CD4-positive, alpha-beta T cell treated with Interleukin-17A for 1 hour (primary cell): ENCODE measurements at regions not wholly inside any gene's neighbourhood (a gene's known extent, or its start where the extent isn't known, plus 50 kb on each side); places are given as distances from the start of the nearest gene placed in this dataset.
"Not testable (repeated sequence)": the region's sequence is repeated elsewhere in the genome, so short reads cannot be mapped to it uniquely, and the experiment has no call there.

ENCODE experiments used
- DNase-seq: peaks from one replicate; pipeline ENCODE4 v3.0.0-alpha.2; 2020

GRCh38 chr9:75551861-75552260 is 338.6 kb upstream of the PCSK5 start:
- no peak for DNase-seq

DNA sequence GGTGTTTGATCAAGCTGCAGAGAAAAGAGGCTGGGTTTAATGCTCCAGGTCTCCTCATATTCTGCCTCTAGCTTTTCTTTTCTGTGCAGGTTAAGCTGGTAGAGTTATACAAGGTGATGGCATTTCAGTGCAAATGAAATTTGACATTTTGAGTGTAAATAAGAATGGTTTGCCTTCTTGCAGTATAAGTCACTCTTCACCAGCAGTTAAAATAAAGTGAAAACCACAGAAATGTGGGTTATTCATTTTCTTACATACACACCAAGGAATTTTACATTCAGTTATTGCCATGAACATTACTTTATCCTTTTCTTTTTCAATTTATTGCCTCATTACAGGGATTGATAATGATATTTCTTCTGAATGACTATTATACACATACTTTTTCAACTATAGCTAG is 337.5 kb upstream of the PCSK5 start:
- DNase-seq = no peak

DNA sequence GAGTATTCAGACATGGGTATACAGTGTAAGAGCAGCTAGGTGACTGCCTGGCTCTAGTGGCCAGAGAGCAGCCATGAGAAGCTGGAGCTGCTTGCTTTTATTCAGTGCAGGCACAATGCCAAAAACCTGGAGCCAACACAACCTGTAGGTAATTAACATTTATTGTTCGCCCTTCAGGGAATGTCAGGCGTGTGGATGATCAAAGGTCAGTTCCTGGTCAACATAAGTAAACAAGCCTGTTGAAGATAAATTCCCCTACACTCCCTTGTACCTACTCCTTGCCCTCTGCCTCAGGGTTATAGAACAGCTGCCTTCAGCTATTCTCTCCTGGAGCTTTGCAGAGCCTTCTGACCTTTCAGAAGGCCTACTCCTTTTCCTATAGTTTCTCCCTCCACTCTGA is 323.7 kb upstream of the PCSK5 start:
- DNase-seq = not testable (repeated sequence)

DNA sequence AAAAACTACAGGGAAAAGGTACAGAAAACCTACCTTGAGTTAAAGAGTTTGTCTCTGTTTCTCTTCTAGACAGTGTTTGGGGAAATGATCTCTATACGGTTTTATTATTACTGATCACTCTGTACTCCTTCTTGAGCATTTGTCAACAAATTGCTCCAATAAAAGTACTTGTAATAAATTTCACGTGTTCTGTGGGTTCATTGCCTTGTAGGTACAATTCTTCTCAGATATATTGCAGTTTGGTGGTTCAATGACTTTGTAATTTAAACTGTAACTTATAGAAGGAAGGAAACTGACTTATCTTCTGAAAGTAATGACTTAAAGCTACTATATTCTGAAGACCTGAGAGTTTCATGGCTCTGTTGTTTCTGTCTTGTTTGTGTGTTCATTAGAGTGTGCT is 319.9 kb upstream of the PCSK5 start:
- no peak for DNase-seq

GRCh38 chr9:75574569-75574968 is 315.9 kb upstream of the PCSK5 start:
- DNase-seq = no peak

GRCh38 chr9:75582870-75583269 is 307.6 kb upstream of the PCSK5 start:
- DNase-seq = no peak

DNA sequence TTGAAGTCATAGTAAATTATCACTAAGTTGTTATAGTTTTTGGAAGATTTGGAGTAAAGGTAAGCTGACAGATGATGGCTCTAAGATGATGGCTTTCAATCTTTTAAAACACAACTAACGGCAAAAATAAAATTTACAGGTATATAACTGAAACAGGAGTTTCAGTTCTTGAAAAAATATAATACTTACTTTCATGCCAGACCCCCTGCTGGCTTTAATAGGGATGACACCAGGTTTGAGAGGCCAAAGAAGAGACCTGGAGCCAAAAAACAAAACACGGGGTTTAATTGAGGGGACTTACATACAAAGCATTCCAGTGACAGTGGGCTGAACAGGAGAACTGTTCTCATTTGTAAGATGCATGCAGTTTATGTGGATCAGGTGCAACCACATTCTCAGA is 301.7 kb upstream of the PCSK5 start:
- peak; percentile 1 for DNase-seq

- DNase-seq = no peak
These were observed 301.0 kb upstream of the PCSK5 start for GRCh38 chr9:75589497-75589896.

- DNase-seq = no peak
These were observed 298.5 kb upstream of the PCSK5 start for GRCh38 chr9:75591972-75592371.

- no peak for DNase-seq
These were observed 297.9 kb upstream of the PCSK5 start for GRCh38 chr9:75592586-75592985.

GRCh38 chr9:75593920-75594319 is 296.6 kb upstream of the PCSK5 start:
- no peak for DNase-seq

DNA sequence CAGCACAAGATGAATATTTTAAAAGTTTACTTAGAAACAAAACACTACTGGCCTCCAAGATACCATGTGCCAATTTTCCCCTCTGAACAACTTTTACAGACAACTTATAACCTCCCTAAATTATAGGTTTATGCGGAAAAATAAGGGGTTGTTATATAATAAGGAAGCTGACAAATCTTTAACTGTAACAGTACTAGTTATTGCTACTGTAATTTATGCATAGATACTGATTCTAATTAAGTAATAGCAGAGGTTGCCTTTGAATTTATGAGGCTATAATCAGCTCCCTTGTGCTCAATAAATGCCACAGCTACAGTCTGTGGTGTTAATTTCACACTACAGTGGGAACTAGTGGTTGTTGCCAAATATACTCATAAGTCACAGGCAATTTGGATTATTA is 291.3 kb upstream of the PCSK5 start:
- no peak for DNase-seq

GRCh38 chr9:75601280-75601679 is 289.2 kb upstream of the PCSK5 start:
- no peak for DNase-seq

DNA sequence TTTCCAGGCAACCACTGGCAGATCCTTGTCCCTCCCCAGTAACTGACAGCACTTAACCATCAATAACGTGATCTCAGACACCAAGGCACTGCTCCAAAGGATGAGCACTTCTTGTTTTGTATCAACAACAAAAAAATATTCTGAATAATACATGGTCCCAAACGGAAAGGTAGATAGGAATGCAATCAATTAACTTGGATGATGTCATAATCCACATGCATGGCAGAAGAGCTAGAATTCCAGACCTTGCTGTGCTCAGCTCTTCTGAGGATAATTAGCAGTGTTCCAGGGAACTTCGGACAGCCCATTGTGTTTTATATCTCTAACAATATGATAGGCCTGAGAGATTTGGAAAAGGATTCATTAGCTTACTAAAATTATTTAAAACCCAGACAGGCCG is 288.4 kb upstream of the PCSK5 start:
- DNase-seq = no peak

- DNase-seq = no peak
These were observed 285.8 kb upstream of the PCSK5 start for GRCh38 chr9:75604661-75605060.

DNA sequence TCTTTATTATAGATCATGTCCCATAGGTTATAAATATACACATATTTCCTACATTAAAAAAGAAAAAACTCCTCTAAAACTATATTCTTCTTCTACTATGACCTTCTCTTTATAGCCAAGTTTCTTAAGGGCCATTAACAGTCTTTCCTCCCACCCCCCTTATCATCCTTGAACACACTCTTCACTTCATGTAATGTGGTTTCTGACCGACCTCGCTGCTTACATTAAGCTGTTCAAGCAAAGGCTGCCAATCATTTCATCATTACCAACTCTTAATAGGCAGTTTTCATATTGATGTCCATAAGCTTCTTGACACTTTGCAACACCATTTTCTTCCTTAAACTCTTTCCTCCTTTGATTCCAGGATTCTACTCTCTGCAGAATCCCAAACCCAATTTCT is 283.0 kb upstream of the PCSK5 start:
- DNase-seq = no peak

GRCh38 chr9:75609401-75609800 is 281.1 kb upstream of the PCSK5 start:
- DNase-seq = no peak

DNA sequence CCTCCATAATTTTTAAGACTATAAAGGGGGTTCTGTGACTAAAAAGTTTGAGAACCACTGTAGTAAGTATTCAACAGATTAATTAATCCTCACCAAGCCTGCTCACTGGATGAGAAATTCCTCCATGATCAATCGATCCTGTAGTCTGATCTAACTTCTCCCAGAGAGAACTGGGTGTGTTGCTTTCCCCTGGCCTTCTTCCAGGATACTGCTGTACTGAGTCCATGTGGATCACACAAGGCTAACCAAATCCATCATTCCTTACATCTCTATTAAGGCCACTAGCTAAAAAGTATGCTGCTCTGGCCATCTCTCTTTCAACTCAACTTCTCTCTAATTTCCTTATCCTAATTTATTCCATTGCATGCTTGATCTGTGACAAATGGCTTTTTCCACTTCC is 280.2 kb upstream of the PCSK5 start:
- no peak for DNase-seq

DNA sequence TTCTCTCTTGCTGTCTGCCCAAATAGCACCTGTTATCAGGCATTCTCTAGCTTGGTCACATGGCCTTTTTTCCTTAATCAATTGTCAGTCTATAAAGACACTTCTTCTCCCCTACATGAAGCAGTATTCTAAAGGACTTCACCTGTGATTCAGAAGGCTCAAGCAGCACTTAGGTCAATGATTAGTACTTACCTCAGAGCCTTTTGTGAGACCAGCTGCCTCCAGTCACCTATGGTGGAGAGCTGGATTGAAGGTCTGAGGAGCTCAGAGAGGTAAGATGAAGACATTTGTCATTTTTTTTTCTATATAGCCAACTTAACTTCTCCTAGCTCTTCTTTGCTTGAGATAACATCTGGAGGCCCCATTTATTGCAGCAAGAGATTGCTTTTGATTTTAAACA is 278.3 kb upstream of the PCSK5 start:
- DNase-seq = no peak

- no peak for DNase-seq
These were observed 277.7 kb upstream of the PCSK5 start for GRCh38 chr9:75612754-75613153.

DNA sequence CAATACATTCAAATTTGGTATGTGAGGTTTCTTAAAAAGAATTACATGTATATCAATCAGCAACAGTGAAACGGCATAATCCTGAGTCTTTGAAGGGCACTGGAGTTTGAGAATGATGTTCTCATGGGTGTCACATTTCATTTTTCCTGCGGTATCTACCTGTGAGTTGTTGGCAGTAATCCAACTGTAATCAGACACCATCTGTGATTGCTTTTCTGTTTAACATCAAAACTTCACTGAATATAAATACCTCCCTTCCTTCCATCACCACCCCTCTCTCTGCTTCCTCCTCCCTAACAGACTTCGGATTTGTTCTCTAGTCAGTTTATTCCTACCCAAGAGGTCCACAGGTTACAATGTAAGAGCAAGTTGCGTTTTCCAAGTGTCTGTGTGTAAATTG is 275.2 kb upstream of the PCSK5 start:
- DNase-seq = no peak

DNA sequence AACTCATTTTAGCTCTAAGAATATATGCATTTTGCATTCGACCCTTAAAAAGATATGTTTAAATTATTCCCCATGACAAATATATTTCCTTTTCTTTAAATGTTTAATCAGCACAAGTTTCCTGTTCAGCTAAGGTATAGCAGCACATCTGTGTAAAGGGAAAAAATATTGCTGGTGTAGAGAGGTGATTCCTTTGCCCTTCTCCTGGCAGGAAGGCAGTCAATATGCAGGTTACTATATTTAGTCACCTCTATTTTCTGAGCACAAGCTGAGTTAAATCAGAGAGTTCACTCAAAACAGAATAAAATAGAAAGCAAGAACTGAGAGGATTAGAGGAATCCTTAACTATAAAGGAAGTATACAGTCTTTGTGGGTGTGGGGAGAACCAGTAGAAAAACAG is 274.4 kb upstream of the PCSK5 start:
- no peak for DNase-seq

- DNase-seq = no peak
These were observed 273.5 kb upstream of the PCSK5 start for GRCh38 chr9:75616841-75617566.

DNA sequence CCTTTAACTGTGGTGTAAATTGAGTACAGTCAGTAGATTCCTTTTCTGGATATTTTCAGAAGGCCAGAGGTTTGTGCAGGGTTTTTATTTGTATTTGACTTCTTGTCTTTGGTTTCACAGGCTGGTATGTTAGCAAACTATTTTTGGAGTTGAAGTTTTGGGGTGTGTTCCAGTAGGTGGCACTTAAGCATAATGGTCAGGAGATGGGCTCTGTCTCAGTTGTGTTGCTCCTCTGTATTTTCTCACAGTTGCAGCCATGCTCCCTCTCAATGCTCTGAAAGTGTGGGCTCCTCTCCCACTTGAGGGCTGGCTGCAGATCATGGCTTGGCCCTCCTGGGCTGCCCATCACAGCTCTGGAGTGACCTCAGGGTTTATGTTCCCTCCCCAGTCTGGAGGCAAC is 267.0 kb upstream of the PCSK5 start:
- DNase-seq = no peak

DNA sequence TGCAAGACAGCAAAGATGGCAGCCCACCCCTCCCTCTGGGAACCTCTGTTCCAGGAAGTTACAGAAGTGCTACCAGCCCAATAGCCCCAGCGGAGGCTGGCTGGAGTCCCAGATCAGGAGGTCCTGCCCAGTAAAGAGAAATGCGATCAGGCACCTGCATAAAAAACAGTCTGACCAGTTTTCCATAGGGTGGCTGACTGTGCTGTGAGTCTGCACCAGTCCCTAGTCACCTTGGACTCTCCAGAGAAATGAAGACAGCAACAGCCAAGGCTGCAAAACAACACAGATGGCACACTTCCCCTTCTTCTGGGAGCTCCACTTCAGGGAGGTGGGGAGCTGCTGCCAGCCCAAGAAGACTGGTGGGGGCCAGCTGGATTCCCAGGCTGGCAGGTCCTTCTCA is 265.5 kb upstream of the PCSK5 start:
- no peak for DNase-seq

DNA sequence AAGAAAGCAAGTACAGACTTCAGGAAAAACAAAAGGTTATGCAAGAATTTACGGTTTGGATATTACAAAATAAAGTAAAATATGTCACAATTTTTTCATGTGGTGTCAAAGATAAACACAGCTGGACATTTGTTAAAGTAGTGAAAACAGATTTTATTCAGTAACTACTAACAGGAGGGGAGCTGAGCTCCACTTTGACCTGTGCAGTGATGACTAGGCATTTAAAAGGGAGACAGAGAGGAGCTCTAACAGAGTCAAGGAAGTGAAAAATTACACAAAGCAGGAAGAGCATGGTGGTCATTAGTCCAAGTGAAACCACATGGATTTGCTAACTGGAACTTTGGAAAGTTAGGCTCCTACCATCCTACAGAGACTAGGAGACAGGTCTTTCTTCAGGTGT is 263.6 kb upstream of the PCSK5 start:
- no peak for DNase-seq
